Neuronal stem cell (in vitro differentiated cells): ENCODE measurements at regions not wholly inside any gene's neighbourhood (a gene's known extent, or its start where the extent isn't known, plus 50 kb on each side); places are given as distances from the start of the nearest gene placed in this dataset.

ENCODE experiments used
- DNase-seq: peaks from one replicate; pipeline ENCODE4 v3.0.0-alpha.2; 2013; ENCODE audit warnings: low spot score
- H2AFZ ChIP-seq: one replicate; pipeline ENCODE4 v1.6.1; 2013; ENCODE audit warnings: mild to moderate bottlenecking, low read length, inconsistent platforms
- H2AK5ac ChIP-seq: 2 replicates; pipeline ENCODE4 v1.6.1; 2013; ENCODE audit warnings: low read depth, mild to moderate bottlenecking, inconsistent platforms, low read length, moderate library complexity, mixed read lengths
- H2BK120ac ChIP-seq: 2 replicates; pipeline ENCODE4 v1.6.1; 2013; ENCODE audit warnings: low read depth, mild to moderate bottlenecking, inconsistent platforms, low read length, moderate library complexity, mixed read lengths
- H2BK12ac ChIP-seq: one replicate; pipeline ENCODE4 v1.6.1; 2013; ENCODE audit warnings: low read length, inconsistent platforms
- H2BK15ac ChIP-seq: 2 replicates; pipeline ENCODE4 v1.6.1; 2013; ENCODE audit warnings: mild to moderate bottlenecking, low read length, inconsistent platforms, mixed read lengths
- H2BK5ac ChIP-seq: one replicate; pipeline ENCODE4 v1.6.1; 2013; ENCODE audit warnings: inconsistent platforms, mild to moderate bottlenecking, low read length, moderate library complexity
- H3K14ac ChIP-seq: one replicate; pipeline ENCODE4 v1.6.1; 2013; ENCODE audit warnings: low read length, inconsistent platforms
- H3K18ac ChIP-seq: 2 replicates; pipeline ENCODE4 v1.6.1; 2013; ENCODE audit warnings: low read length, inconsistent platforms
- H3K23ac ChIP-seq: 2 replicates; pipeline ENCODE4 v1.6.1; 2013; ENCODE audit warnings: low read depth, mild to moderate bottlenecking, mixed read lengths, low read length, inconsistent platforms; ENCODE audit not compliant: poor library complexity
- H3K27ac ChIP-seq: replicated peaks from 3 replicates; pipeline ENCODE4 v1.5.1; 2013; ENCODE audit warnings: low read length, inconsistent platforms
- H3K27me3 ChIP-seq, 3 experiments: 2 replicates each; pipeline ENCODE4 v1.6.1; 2013; ENCODE audit warnings: low read length in 3 of 3, mild to moderate bottlenecking in 2 of 3, inconsistent platforms in 1 of 3, low read depth in 1 of 3, mixed read lengths in 1 of 3, moderate library complexity in 1 of 3; ENCODE audit not compliant: control insufficient read depth in 3 of 3, insufficient read depth in 3 of 3
- H3K36me3 ChIP-seq, 2 donors: replicated peaks in 1 of 2; 2 replicates each; pipeline ENCODE4 v1.6.1; 2013; ENCODE audit warnings: low read length in 2 of 2; ENCODE audit not compliant: control insufficient read depth in 2 of 2, insufficient read depth in 2 of 2
- H3K4ac ChIP-seq: 2 replicates; pipeline ENCODE4 v1.6.1; 2013; ENCODE audit warnings: inconsistent platforms, mild to moderate bottlenecking, low read length, moderate library complexity
- H3K4me1 ChIP-seq, 2 donors: 1 replicate in 1 of 2; 2 replicates in 1 of 2; pipeline ENCODE4 v1.6.1; 2013; ENCODE audit warnings: low read length in 2 of 2, low read depth in 1 of 2; ENCODE audit not compliant: control insufficient read depth in 2 of 2, insufficient read depth in 1 of 2
- H3K4me2 ChIP-seq: one replicate; pipeline ENCODE4 v1.6.1; 2013; ENCODE audit warnings: mild to moderate bottlenecking, low read length, inconsistent platforms; ENCODE audit not compliant: insufficient read depth, poor library complexity, severe bottlenecking
- H3K4me3 ChIP-seq, 2 donors: 2 replicates each; pipeline ENCODE4 v1.5.1; 2013; ENCODE audit warnings: low read length in 2 of 2, mild to moderate bottlenecking in 2 of 2, inconsistent platforms in 1 of 2, moderate library complexity in 1 of 2
- H3K79me1 ChIP-seq: one replicate; pipeline ENCODE4 v1.6.1; 2013; ENCODE audit warnings: low read depth, mild to moderate bottlenecking, inconsistent platforms, low read length, moderate library complexity
- H3K9ac ChIP-seq: one replicate; pipeline ENCODE4 v1.6.1; 2013; ENCODE audit warnings: mild to moderate bottlenecking, low read depth, low read length, inconsistent platforms; ENCODE audit not compliant: poor library complexity
- H3K9me3 ChIP-seq, 2 donors: replicated peaks in 1 of 2; 2 replicates each; pipeline versions ENCODE3 to v1.6.1; 2013; ENCODE audit warnings: low read length in 2 of 2, mild to moderate bottlenecking in 2 of 2, inconsistent platforms in 1 of 2, low read depth in 1 of 2, mixed read lengths in 1 of 2, moderate library complexity in 1 of 2; ENCODE audit not compliant: control insufficient read depth in 2 of 2, insufficient read depth in 1 of 2
- H4K8ac ChIP-seq: one replicate; pipeline ENCODE4 v1.6.1; 2013; ENCODE audit warnings: low read depth, mild to moderate bottlenecking, inconsistent platforms, low read length, moderate library complexity
- H4K91ac ChIP-seq: one replicate; pipeline ENCODE4 v1.6.1; 2013; ENCODE audit warnings: low read length, low read depth, mild to moderate bottlenecking, inconsistent platforms; ENCODE audit not compliant: poor library complexity
- WGBS, 2 donors: extraction: QIAGEN DNeasy Blood & Tissue Kit; methylation state at CpG; one replicate each; pipeline ENCODE4 v1.1.7; 2013; ENCODE audit warnings: missing lambda C conversion rate in 2 of 2, mixed read lengths in 1 of 2; ENCODE audit not compliant: insufficient read length in 2 of 2, insufficient replicate concordance in 1 of 2; ENCODE audit errors: extremely low coverage in 2 of 2; 5-methylcytosine and 5-hydroxymethylcytosine counted together

DNA sequence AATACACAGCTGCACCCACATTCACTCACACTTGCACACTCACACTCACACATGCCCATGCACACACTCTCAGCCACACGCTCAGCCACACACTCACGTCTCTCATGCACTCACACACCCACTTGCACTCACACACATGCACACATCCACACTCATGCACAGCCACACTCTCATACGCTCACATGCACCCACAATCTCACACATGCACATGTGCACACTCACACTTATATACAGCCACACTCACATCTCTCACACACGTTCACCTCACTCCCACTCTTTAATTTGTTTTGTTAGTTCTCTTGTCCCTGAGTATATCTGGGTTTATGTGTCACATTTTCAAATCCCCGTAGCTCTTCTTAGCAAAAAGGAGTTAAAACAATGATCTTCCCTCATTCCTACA is 114.9 kb downstream of the LRATD1 start:
- no peak overlapping the region for H3K4ac ChIP-seq
- H2AK5ac ChIP-seq, result no peak overlapping the region
- peaks cover 0 to 3% (median 0%) of the 10 kb centered on the region in 3 experiments for H3K27me3 ChIP-seq
- H3K4me2 ChIP-seq, result no peak overlapping the region
- no peak overlapping the region for H3K27ac ChIP-seq
- H3K9me3 ChIP-seq, result peaks cover 0 to 15% of the 10 kb centered on the region in 2 donors
- H3K4me3 ChIP-seq, result peak overlapping the region in 1 of 2 donors; percentile 71
- DNase-seq, result no peak
- no peak overlapping the region for H3K18ac ChIP-seq
- no peak overlapping the region for H2BK5ac ChIP-seq
- H2BK15ac ChIP-seq, result no peak overlapping the region
- no peaks in the 10 kb centered on the region for H3K79me1 ChIP-seq
- H3K9ac ChIP-seq, result peak overlapping the region; percentile 71
- no peak overlapping the region for H2BK120ac ChIP-seq
- H4K8ac ChIP-seq, result no peak overlapping the region
- no peak overlapping the region for H4K91ac ChIP-seq
- H2BK12ac ChIP-seq, result no peak overlapping the region
- 100% methylated on average over 1 of the region's 5 CpGs; no CpG with 5 or more reads in 1 of the 2 donors for WGBS, 2 donors
- H2AFZ ChIP-seq, result no peak overlapping the region
- peak overlapping the region; percentile 5 for H3K14ac ChIP-seq
- no peak overlapping the region for H3K23ac ChIP-seq
- H3K4me1 ChIP-seq, result peaks cover 0 to 6% of the 10 kb centered on the region in 2 donors
- peaks cover 0 to 4% of the 10 kb centered on the region in 2 donors for H3K36me3 ChIP-seq

GRCh38 chr2:14749884-14750283 is 117.4 kb downstream of the LRATD1 start:
- Histone ChIP-seq H3K9ac (no peak overlapping the region), H2AK5ac (no peak overlapping the region), H2BK5ac (no peak overlapping the region), H3K36me3 (peaks cover 0 to 4% of the 10 kb centered on the region in 2 donors), H2BK120ac (no peak overlapping the region), H3K14ac (no peak overlapping the region), H3K23ac (no peak overlapping the region), H4K91ac (no peak overlapping the region), H3K18ac (no peak overlapping the region), H3K4me2 (no peak overlapping the region), H3K9me3 (peaks cover 0 to 15% of the 10 kb centered on the region in 2 donors), H4K8ac (no peak overlapping the region), H2BK12ac (no peak overlapping the region), H3K4me3 (no peak overlapping the region), H3K4me1 (peaks cover 0 to 6% of the 10 kb centered on the region in 2 donors), H3K79me1 (no peaks in the 10 kb centered on the region), H3K27me3 (peaks cover 0 to 3% (median 0%) of the 10 kb centered on the region in 3 experiments), H3K4ac (no peak overlapping the region), H2BK15ac (no peak overlapping the region), H3K27ac (no peak overlapping the region), H2AFZ (no peak overlapping the region)
- no CpG with 5 or more reads among the region's 1 CpG for WGBS, 2 donors
- DNase-seq, result no peak

- Histone ChIP-seq H3K27ac (no peak overlapping the region), H3K4me2 (no peak overlapping the region), H2BK120ac (no peak overlapping the region), H2BK5ac (no peak overlapping the region), H2BK15ac (no peak overlapping the region), H3K9me3 (peaks cover 0 to 15% of the 10 kb centered on the region in 2 donors), H3K18ac (no peak overlapping the region), H3K79me1 (no peaks in the 10 kb centered on the region), H3K14ac (no peak overlapping the region), H3K27me3 (peaks cover 0 to 3% (median 0%) of the 10 kb centered on the region in 3 experiments), H3K36me3 (peaks cover 0 to 4% of the 10 kb centered on the region in 2 donors), H2AFZ (no peak overlapping the region), H3K23ac (no peak overlapping the region), H3K4me3 (no peak overlapping the region), H3K9ac (no peak overlapping the region), H3K4ac (no peak overlapping the region), H2AK5ac (no peak overlapping the region), H4K8ac (no peak overlapping the region), H2BK12ac (no peak overlapping the region), H4K91ac (no peak overlapping the region), H3K4me1 (peaks cover 0 to 6% of the 10 kb centered on the region in 2 donors)
- DNase-seq, result no peak
- WGBS, 2 donors, result no CpG with 5 or more reads among the region's 5 CpGs
These were observed 117.9 kb downstream of the LRATD1 start for GRCh38 chr2:14750433-14750832.

DNA sequence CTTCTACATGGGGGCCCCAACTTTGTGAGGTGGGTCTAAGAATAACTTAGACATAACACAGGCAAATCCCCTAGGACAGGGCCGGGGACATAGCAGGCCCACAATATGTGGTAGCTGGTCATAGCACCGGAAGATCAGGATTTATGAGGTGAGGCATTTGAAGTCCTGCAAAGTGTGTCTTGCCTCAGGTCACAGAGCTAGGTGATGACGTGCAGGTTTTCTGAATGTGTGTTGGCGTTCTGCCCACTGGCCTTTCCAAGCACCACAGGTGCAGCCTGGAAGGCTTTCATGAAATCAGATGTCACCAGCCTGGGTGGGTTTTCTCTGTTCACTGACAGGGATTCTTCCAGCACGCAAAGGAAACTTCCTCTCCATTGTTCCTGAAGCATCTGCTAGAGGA is 119.1 kb downstream of the LRATD1 start:
- Histone ChIP-seq H3K14ac (no peak overlapping the region), H3K79me1 (no peaks in the 10 kb centered on the region), H3K27me3 (no peaks in the 10 kb centered on the region), H3K9ac (no peak overlapping the region), H3K4ac (no peak overlapping the region), H4K8ac (no peak overlapping the region), H2AK5ac (no peak overlapping the region), H4K91ac (no peak overlapping the region), H3K27ac (no peak overlapping the region), H3K18ac (no peak overlapping the region), H3K23ac (no peak overlapping the region), H2BK12ac (no peak overlapping the region), H2BK120ac (no peak overlapping the region), H2BK5ac (no peak overlapping the region), H3K9me3 (peaks cover 0 to 9% of the 10 kb centered on the region in 2 donors), H2BK15ac (no peak overlapping the region), H3K4me1 (peaks cover 0 to 6% of the 10 kb centered on the region in 2 donors), H2AFZ (no peak overlapping the region), H3K4me2 (no peak overlapping the region), H3K4me3 (no peak overlapping the region), H3K36me3 (peaks cover 0 to 4% of the 10 kb centered on the region in 2 donors)
- DNase-seq, result no peak
- no CpG with 5 or more reads among the region's 5 CpGs for WGBS, 2 donors
